GM12878 (cell line): ENCODE measurements at regions not wholly inside any gene's neighbourhood (a gene's known extent, or its start where the extent isn't known, plus 50 kb on each side); places are given as distances from the start of the nearest gene placed in this dataset.

Source experiments
- ATAC-seq: fragments of 200-7000 bp; cut with Tn5 transposase; 3 replicates; pipeline ENCODE4 v1.9.1; 2020; ENCODE audit warnings: mild to moderate bottlenecking, moderate library complexity
- BruUV-seq: library from RNA; stranded (reverse); fragments of 400-500 nt; replicated peaks from 2 replicates; lab custom pipeline; 2021; lab: Mats Ljungman, UMichigan
- CTCF ChIA-PET: fragments of 300-600 bp; sonication (Branson Sonifier 250); formaldehyde crosslinking; extraction: SDS; loops from one replicate; lab custom pipeline; 2021; ENCODE audit warnings: inconsistent platforms; lab: Yijun Ruan, JAX
- POLR2A ChIA-PET: fragments of 350-600 bp; formaldehyde crosslinking; extraction: SDS; loops from one replicate; lab custom pipeline; 2021; ENCODE audit warnings: inconsistent platforms; lab: Charles Lee
- RAD21 ChIA-PET: fragments of 300-600 bp; sonication (Branson Sonifier 250); formaldehyde crosslinking; loops from one replicate; lab custom pipeline; 2023; ENCODE audit warnings: antibody characterized with exemption; ENCODE audit not compliant: unreplicated experiment; lab: Charles Lee
- SMC1A ChIA-PET: fragments of 300-600 bp; sonication (Branson Sonifier 250); formaldehyde crosslinking; loops from one replicate; lab custom pipeline; 2023; ENCODE audit not compliant: unreplicated experiment, uncharacterized antibody; lab: Charles Lee
- DNase-seq: peaks from one replicate; pipeline ENCODE4 v3.0.0-alpha.2; 2011; ENCODE audit warnings: low read depth, low spot score
- FAIRE-seq: peaks from 3 replicates; lab custom pipeline; 2011; peaks lifted over from hg19 to GRCh38; lab: Jason Lieb, UNC
- H2AFZ ChIP-seq: 2 replicates; pipeline ENCODE4 v1.6.0; 2011; ENCODE audit warnings: low read depth, low read length, control low read depth; ENCODE audit not compliant: control insufficient read depth
- H3K27ac ChIP-seq: 2 replicates; pipeline ENCODE4 v1.5.1; 2011; ENCODE audit warnings: control low read depth; ENCODE audit not compliant: control insufficient read depth, insufficient read depth
- H3K27me3 ChIP-seq, 2 experiments: replicated peaks in 1 of 2; 2 replicates each; pipeline versions ENCODE4 v1.6.0 to v1.6.1; 2011; ENCODE audit warnings: low read length in 1 of 2; ENCODE audit not compliant: control insufficient read depth in 2 of 2, insufficient read depth in 2 of 2
- H3K36me3 ChIP-seq, 2 experiments: 2 replicates each; pipeline ENCODE4 v1.5.1; 2011; ENCODE audit warnings: low read length in 1 of 2; ENCODE audit not compliant: control insufficient read depth in 2 of 2, insufficient read depth in 2 of 2
- H3K4me1 ChIP-seq: 2 replicates; pipeline ENCODE4 v1.6.1; 2011; ENCODE audit warnings: mild to moderate bottlenecking, low read length, moderate library complexity, mixed read lengths; ENCODE audit not compliant: control insufficient read depth, insufficient read depth
- H3K4me2 ChIP-seq: 2 replicates; pipeline ENCODE4 v1.6.0; 2011; ENCODE audit warnings: control low read depth; ENCODE audit not compliant: control insufficient read depth, insufficient read depth
- H3K4me3 ChIP-seq: fragments of 200-600 bp; sonication (generic); 2 replicates; pipeline ENCODE4 v1.5.1; 2016
- H3K79me2 ChIP-seq: 2 replicates; pipeline ENCODE4 v1.6.0; 2011; ENCODE audit warnings: low read length; ENCODE audit not compliant: control insufficient read depth, insufficient read depth
- H3K9ac ChIP-seq: 2 replicates; pipeline ENCODE4 v1.8.0; 2011; ENCODE audit warnings: low read length, control low read depth, mixed read lengths; ENCODE audit not compliant: control insufficient read depth, insufficient read depth
- H3K9me3 ChIP-seq: replicated peaks from 3 replicates; pipeline ENCODE4 v1.5.1; 2011; ENCODE audit warnings: mild to moderate bottlenecking, low read length; ENCODE audit not compliant: control insufficient read depth, insufficient read depth
- H4K20me1 ChIP-seq: 2 replicates; pipeline ENCODE4 v1.6.0; 2011; ENCODE audit not compliant: control insufficient read depth, insufficient read depth
- ATF7 ChIP-seq: fragments of 450-650 bp; IDR thresholded peaks from 2 replicates; pipeline ENCODE4 v1.6.1; 2016; ENCODE audit warnings: low read depth, mild to moderate bottlenecking
- BACH1 ChIP-seq: fragments of 450-650 bp; IDR thresholded peaks from 2 replicates; pipeline ENCODE4 v1.6.1; 2017; ENCODE audit warnings: mild to moderate bottlenecking, borderline replicate concordance
- BRCA1 ChIP-seq: IDR thresholded peaks from 2 replicates; pipeline ENCODE4 v1.6.1; 2011; ENCODE audit warnings: low read depth, low read length, improper control_type of control experiment
- ELK1 ChIP-seq: IDR thresholded peaks from 2 replicates; pipeline ENCODE4 v1.6.1; 2012; ENCODE audit warnings: low read depth, low read length, improper control_type of control experiment
- FOS ChIP-seq: IDR thresholded peaks from 3 replicates; pipeline ENCODE4 v1.6.1; 2011; ENCODE audit warnings: borderline replicate concordance; ENCODE audit not compliant: insufficient read length; ENCODE audit errors: extremely low read depth
- JUND ChIP-seq: IDR thresholded peaks from 2 replicates; pipeline ENCODE4 v1.6.1; 2012; ENCODE audit warnings: low read depth, mild to moderate bottlenecking, low read length, improper control_type of control experiment, moderate library complexity
- NFIC ChIP-seq: IDR thresholded peaks from 2 replicates; pipeline ENCODE4 v1.6.1; 2012; ENCODE audit warnings: low read depth, mild to moderate bottlenecking, inconsistent platforms, low read length, moderate library complexity
- NRF1 ChIP-seq: conservative IDR thresholded peaks from 2 replicates; pipeline ENCODE4 v1.6.1; 2011; ENCODE audit warnings: mild to moderate bottlenecking, low read depth, low read length, improper control_type of control experiment
- PAX5 ChIP-seq: IDR thresholded peaks from 2 replicates; pipeline ENCODE4 v1.6.1; 2011; ENCODE audit warnings: low read depth, low read length, borderline replicate concordance
- POLR2AphosphoS5 ChIP-seq: IDR thresholded peaks from 2 replicates; pipeline ENCODE4 v1.6.1; 2011; ENCODE audit warnings: mild to moderate bottlenecking, low read length, inconsistent platforms
- RCOR1 ChIP-seq: conservative IDR thresholded peaks from 2 replicates; pipeline ENCODE4 v1.6.1; 2012; ENCODE audit warnings: low read depth, low read length, improper control_type of control experiment
- RELA ChIP-seq: fragments of 450-650 bp; IDR thresholded peaks from 2 replicates; pipeline ENCODE4 v1.8.0; 2014; ENCODE audit warnings: borderline replicate concordance; ENCODE audit not compliant: partially characterized antibody
- SPI1 ChIP-seq: IDR thresholded peaks from 2 replicates; pipeline ENCODE4 v1.6.1; 2011; ENCODE audit warnings: low read depth, mild to moderate bottlenecking, low read length, moderate library complexity, borderline replicate concordance; ENCODE audit not compliant: insufficient read depth
- WRNIP1 ChIP-seq: IDR thresholded peaks from 2 replicates; pipeline ENCODE4 v1.6.1; 2011; ENCODE audit warnings: low read depth, low read length, improper control_type of control experiment, borderline replicate concordance
- WGBS: methylation state at CpG from one replicate; pipeline ENCODE4 v1.1.6; 2016; ENCODE audit warnings: low lambda C conversion rate; ENCODE audit not compliant: insufficient replicate concordance, insufficient coverage; ENCODE audit errors: missing lambda C conversion rate; 5-methylcytosine and 5-hydroxymethylcytosine counted together
- in situ Hi-C: fragments of 300-500 bp; cut with MboI; formaldehyde crosslinking; loops from 9 replicates; pipeline ENCODE4 v1.14.3; 2018; ENCODE audit warnings: mixed read lengths
- intact Hi-C: fragments of 100-400 bp; cut with micrococcal nuclease; formaldehyde crosslinking; loops from one replicate; pipeline ENCODE4 v1.14.2; 2022; ENCODE audit not compliant: unreplicated experiment

- no peaks in the 10 kb centered on the region for H4K20me1 ChIP-seq
- no peaks in the 10 kb centered on the region for H3K36me3 ChIP-seq
- no TSS peak for BruUV-seq
- no peak overlapping the region for H3K9ac ChIP-seq
- RAD21 ChIA-PET, result no interaction called here
- WGBS, result 0% methylated on average over 2 of the region's 2 CpGs
- H3K27ac ChIP-seq, result no peak overlapping the region
- no peaks in the 10 kb centered on the region for H3K79me2 ChIP-seq
- intact Hi-C loops (no loop called here), in situ Hi-C loops (no loop called here)
- POLR2A ChIA-PET, result no interaction called here
- H3K9me3 ChIP-seq, result no peaks in the 10 kb centered on the region; the same call in 2 of the 3 replicates
- no peaks in the 10 kb centered on the region for H3K4me1 ChIP-seq
- H3K4me3 ChIP-seq, result no peak overlapping the region
- CTCF ChIA-PET, result no interaction called here
- no peak overlapping the region for H3K4me2 ChIP-seq
- TF ChIP-seq PAX5 (no peak), POLR2AphosphoS5 (no peak), BRCA1 (no peak), WRNIP1 (no peak), NFIC (no peak), BACH1 (no peak), RCOR1 (no peak), FOS (no peak), ELK1 (no peak), JUND (no peak), ATF7 (no peak), RELA (no peak), SPI1 (no peak), NRF1 (no peak)
- TF ChIP-seq, all 136 proteins: peak for 0
- Histone ChIP-seq H2AFZ (no peak overlapping the region), H3K27me3 (no peaks in the 10 kb centered on the region)
- SMC1A ChIA-PET, result no interaction called here
- FAIRE-seq, result no peak
- no peak for ATAC-seq
- DNase-seq, result no peak
Observed at GRCh38 chr13:90701264-90701663, 646.2 kb upstream of the MIR17HG start.
